GM19035 (cell line): ENCODE measurements at regions not wholly inside any gene's neighbourhood (a gene's known extent, or its start where the extent isn't known, plus 50 kb on each side); places are given as distances from the start of the nearest gene placed in this dataset.

Source experiments
- ATAC-seq: cut with Tn5 transposase; IDR thresholded peaks from one replicate; pipeline ENCODE4 v1.9.1; 2021; ENCODE audit not compliant: unreplicated experiment

GRCh38 chr5:98627121-98627520, 146.3 kb upstream of the RGMB start:
- ATAC-seq: no peak

- ATAC-seq: no peak
Measured at GRCh38 chr5:98630621-98631020, 142.8 kb upstream of the RGMB start.

DNA sequence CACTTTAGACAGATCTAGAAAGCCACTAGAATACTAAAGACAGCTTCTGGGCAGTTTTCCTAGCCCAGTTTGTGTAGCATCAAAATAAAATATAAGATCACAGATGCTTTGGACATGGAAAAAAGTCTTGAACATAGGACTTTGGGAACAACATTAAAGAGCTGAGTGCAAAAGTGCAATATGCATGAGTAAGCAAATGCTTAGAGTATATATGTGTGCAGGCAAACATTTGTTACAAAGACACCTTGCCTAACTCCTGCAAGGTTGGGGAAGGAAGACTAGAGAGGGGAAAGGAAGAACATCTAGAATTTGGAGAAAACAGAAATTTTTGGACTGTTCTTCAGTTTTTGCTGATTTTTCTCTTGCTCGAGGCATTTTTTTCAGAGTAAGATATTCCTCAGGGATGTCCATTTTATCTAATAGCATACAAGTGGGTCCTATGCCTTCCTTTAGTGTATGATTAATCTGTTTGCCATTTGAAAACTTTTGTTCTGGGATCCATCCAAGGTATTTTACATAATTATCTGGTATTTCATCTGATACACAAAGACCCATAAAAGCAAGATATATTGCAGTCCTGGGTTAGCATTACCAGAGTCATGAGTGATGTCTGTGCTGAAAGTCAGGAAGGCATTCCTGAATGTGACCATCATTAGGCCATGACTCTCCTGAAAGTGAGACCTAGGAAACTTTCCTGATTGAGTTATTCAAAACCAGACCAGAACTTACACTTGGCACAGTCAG, 142.0 kb upstream of the RGMB start:
- ATAC-seq: no peak

- no peak for ATAC-seq
Measured at GRCh38 chr5:98635656-98636055, 137.8 kb upstream of the RGMB start.

- no peak for ATAC-seq
Measured at GRCh38 chr5:98637116-98637515, 136.3 kb upstream of the RGMB start.

DNA sequence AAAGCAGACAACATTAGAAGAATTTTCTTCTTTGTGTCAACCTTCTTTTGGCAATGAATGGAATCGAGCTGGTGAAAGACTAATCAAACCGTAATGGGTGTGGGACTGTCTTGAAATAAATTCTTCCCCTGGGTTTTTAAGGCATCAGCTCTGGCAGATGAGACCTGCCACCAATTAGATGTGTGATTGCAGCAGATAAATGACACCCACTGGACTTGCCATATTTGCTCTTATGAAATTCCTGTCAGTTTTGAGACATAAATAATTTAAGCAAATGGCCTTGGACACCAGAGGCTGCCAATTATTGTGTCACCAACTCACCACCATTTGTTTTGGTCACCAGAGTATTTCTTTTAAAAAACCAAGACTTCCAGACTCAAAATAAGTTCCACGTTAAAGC, 135.9 kb upstream of the RGMB start:
- no peak for ATAC-seq

GRCh38 chr5:98638111-98638510, 135.4 kb upstream of the RGMB start:
- ATAC-seq: no peak

- ATAC-seq: no peak
Measured at GRCh38 chr5:98638701-98639100, 134.8 kb upstream of the RGMB start.

DNA sequence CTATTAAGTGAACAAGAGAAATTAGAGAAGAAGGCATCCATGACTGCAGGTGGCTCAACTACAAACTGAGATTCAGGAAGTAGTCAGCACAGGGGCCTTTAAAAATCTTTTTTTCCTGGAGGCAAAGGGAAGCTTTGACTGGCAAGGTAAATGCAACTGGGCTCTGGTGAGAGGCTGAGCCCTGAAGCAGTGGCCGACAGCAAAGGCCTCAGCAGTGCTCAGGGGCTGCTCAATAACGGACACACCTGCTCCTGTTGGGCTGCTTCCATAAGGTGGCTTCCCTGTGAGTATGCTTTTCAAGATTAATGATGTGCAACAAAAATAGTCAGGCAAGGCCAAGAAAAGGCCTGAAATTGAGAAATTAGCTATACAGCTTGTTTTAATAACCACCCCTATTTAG, 134.2 kb upstream of the RGMB start:
- ATAC-seq: no peak

GRCh38 chr5:98641671-98642070, 131.8 kb upstream of the RGMB start:
- ATAC-seq: no peak

DNA sequence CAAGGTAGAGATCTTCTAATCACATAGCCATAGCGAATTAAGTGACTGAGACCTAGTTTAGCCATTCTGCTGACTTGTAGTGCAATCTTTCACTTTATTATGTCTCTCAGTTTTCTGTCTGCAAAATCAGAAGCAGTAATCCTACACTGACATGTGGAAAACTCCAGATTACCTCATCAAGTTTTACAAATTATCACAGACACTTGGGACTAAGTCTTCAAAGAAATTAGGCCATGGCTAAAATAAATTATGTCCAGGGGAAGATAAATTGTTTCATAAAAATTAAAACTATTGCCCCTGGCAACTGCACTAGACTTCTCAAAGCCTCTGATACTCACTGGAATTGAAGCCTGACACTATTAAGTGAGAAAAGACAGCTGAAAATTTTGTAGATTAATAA, 129.9 kb upstream of the RGMB start:
- ATAC-seq: no peak

DNA sequence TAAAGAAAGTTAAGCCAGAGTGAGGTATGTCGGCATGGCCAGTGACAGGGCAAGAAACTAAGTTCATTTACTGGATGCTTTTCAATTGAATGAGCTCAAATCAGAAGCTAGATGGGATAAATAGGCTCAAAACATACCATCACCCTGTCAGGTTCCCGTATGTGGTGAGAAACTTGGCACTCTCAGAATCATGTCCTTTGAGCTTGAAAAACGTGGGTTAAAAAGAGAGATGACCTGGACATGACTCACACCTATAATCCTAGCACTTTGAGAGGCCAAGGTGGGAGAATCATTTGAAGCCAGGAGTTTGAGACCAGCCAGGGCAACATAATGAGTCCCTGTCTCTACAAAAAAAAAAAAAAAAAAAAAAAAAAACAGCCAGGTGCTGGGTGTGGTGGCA, 121.7 kb upstream of the RGMB start:
- no peak for ATAC-seq

DNA sequence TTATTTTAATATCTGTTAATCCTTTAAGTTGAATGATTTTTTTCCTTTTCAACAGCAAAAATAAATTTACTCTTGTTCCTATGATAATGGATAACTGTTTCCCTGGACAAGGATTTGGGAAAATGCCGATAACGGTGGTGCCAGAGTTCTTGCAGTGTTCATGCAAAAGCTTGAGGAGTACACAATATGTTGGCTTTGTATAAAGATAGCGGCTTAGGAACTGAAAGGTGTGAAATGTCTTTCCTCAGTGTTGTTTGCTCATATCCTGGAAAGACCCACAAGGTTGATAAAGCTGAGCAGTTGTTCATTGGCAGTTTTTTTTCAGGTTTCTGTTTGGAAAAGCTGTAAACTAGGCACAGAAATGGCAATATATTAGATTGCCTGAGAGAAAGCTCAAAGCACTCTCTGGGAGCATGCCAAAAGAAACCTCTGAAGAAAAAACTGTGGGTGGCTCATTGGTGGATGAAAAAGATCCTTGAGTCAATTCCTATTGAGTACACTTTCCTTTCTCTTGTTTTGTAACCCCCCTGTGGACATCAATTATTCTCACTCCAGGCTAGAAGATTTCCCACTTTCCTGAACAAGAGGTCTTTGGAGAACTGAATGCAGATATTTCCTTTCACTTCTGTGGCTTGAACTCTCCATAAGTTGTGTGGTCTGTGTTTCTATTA, 117.2 kb upstream of the RGMB start:
- no peak for ATAC-seq

DNA sequence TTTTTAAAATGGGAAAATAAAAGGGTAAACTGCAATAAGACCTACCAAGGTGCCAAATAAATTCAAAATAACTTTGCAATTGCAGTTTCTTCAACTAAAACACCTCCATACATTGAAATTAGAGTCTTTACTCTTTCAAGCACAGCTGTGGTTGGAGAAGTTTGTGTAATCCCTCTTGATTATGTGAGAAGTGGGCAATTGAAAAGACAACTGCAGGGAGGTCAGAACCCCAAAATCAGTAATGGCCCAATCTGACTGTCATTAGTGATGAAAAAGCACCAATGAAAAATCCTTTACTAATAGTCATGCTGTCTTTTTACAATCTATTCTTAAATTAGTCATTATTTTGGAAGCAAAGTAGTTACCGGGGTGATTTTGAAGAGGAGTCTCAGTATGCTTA, 116.7 kb upstream of the RGMB start:
- no peak for ATAC-seq

GRCh38 chr5:98657559-98657958, 115.9 kb upstream of the RGMB start:
- ATAC-seq: no peak

DNA sequence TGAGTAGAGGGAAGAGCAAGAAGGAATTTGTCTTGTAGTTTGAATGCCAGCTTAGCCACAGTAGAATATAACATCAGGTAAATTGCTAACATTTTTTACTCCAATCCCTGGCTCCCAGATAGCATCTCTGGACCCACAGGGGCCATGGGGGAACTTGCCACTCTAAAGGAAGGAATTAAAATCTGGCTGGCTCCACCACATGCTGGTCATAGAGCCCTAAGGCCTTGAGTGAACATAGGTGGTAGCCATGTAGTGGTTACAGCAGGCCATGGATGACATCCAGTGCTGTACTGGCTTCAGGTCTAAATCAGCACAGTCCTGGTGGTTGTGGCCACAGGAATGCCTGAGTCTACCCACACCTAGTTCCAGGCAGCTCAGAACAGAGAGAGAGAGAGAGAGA, 109.9 kb upstream of the RGMB start:
- ATAC-seq: no peak

GRCh38 chr5:98664736-98665135, 108.7 kb upstream of the RGMB start:
- ATAC-seq: no peak

DNA sequence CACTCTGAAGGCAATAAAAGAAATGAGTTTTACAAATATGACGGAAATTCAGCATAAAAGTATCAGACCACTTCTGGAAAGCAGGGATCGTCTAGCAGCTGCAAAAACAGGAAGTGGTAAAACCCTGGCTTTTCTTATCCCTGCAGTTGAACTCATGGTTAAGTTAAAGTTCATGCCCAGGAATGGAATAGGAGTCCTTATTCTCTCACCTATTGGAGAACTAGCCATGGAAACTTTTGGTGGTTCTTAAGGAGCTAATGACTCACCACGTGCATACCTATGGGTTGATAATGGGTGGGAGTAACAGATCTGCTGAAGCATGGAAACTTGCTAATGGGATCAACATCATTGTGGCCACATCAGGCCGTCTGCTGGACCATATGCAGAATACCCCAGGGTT, 93.5 kb upstream of the RGMB start:
- ATAC-seq: no peak

DNA sequence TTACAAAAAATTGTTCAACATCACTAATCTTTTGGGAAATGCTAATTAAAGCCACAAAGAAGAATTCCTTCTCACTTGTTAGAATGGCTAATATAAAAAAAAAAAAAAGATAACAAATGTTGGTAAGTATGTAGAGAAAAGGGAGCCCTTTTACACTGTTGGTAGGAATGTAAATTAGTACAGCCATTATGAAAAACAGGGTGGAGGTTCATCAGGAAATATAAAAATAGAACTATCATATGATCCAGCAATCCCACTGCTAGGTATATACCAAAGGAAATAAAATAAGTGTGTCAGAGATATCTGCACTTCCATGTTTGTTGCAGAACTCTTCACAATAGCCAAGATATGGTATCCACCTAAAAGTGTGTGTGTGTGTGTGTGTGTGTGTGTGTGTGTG, 83.5 kb upstream of the RGMB start:
- no peak for ATAC-seq

DNA sequence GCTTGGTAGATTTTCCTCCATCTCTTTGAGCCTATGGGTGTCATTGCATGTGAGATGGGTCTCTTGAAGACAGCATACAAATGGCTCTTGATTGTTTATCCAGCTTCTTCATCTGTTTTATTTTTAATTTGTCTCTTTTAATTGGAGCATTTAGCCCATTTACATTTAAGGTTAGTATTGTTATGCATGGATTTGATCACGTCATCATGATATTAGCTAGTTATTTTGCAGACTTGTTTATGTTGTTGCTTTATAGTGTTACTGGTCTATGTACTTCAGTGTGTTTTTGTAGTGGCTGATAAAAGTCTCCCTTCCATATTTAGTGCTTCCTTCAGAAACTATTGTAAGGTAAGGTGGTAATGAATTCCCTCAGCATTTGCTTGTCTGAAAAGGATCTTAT, 78.6 kb upstream of the RGMB start:
- no peak for ATAC-seq

- ATAC-seq: no peak
Measured at GRCh38 chr5:98698359-98698758, 75.1 kb upstream of the RGMB start.

DNA sequence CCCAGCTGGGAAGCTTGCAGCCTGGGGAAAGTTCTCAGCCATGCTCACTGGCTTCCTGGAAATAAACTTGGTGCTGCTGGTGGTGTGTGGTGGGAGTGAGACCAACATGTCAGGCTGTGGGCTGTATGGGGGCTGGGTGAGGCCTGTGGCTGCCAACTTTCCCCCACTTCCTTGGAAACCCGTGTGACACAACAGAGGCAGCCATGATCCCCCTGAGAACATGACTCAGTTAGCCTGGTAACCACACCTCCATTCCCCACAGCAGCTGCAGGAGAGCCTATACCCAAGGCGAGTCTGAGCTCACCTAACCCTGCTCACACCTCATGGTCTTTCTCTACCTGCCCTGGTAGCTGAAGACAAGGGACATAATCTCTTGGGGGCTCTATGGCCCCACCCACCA, 72.7 kb upstream of the RGMB start:
- ATAC-seq: no peak

GRCh38 chr5:98705841-98706240, 67.6 kb upstream of the RGMB start:
- no peak for ATAC-seq
